IMR-90 (cell line): ENCODE measurements at regions not wholly inside any gene's neighbourhood (a gene's known extent, or its start where the extent isn't known, plus 50 kb on each side); places are given as distances from the start of the nearest gene placed in this dataset.

ENCODE experiments used
- ATAC-seq: fragments of 200-7000 bp; cut with Tn5 transposase; 2 replicates; pipeline ENCODE4 v1.9.1; 2020; ENCODE audit warnings: low read depth, mild to moderate bottlenecking, moderate library complexity
- BruUV-seq: library from RNA; stranded (reverse); fragments of 400-500 nt; replicated peaks from 2 replicates; lab custom pipeline; 2021; lab: Mats Ljungman, UMichigan
- CTCF ChIA-PET: fragments of 300-600 bp; formaldehyde crosslinking; extraction: SDS; loops from one replicate; lab custom pipeline; 2021; ENCODE audit warnings: antibody characterized with exemption; lab: Yijun Ruan, JAX
- POLR2A ChIA-PET: fragments of 300-600 bp; sonication (Branson Sonifier 250); formaldehyde crosslinking; loops from one replicate; lab custom pipeline; 2022; ENCODE audit warnings: antibody characterized with exemption; ENCODE audit not compliant: unreplicated experiment; lab: Charles Lee
- DNase-seq: peaks from one replicate; pipeline ENCODE4 v3.0.0; 2013
- H2AFZ ChIP-seq: replicated peaks from 2 replicates; pipeline ENCODE3; 2013; ENCODE audit warnings: low read length, mild to moderate bottlenecking; ENCODE audit not compliant: poor library complexity
- H2AK5ac ChIP-seq: 2 replicates; pipeline ENCODE4 v1.6.1; 2013; ENCODE audit warnings: low read depth, low read length, inconsistent platforms
- H2AK9ac ChIP-seq: replicated peaks from 2 replicates; pipeline ENCODE3; 2013; ENCODE audit warnings: mild to moderate bottlenecking, low read depth, low read length, moderate library complexity; ENCODE audit not compliant: poor library complexity
- H2BK120ac ChIP-seq: 2 replicates; pipeline ENCODE4 v1.6.1; 2013; ENCODE audit warnings: low read depth, low read length, inconsistent platforms
- H2BK15ac ChIP-seq: 3 replicates; pipeline ENCODE4 v1.6.1; 2013; ENCODE audit warnings: low read depth, low read length, inconsistent platforms
- H2BK20ac ChIP-seq: 2 replicates; pipeline ENCODE4 v1.6.1; 2013; ENCODE audit warnings: low read depth, mild to moderate bottlenecking, inconsistent platforms, low read length, moderate library complexity
- H2BK5ac ChIP-seq: 2 replicates; pipeline ENCODE4 v1.6.1; 2013; ENCODE audit warnings: mild to moderate bottlenecking, low read depth, low read length, inconsistent platforms; ENCODE audit not compliant: poor library complexity, severe bottlenecking
- H3K14ac ChIP-seq: replicated peaks from 2 replicates; pipeline ENCODE4 v1.6.1; 2013; ENCODE audit warnings: low read depth, low read length, inconsistent platforms
- H3K18ac ChIP-seq: 2 replicates; pipeline ENCODE4 v1.6.1; 2013; ENCODE audit warnings: low read depth, low read length, control low read depth
- H3K23ac ChIP-seq: 2 replicates; pipeline ENCODE4 v1.6.1; 2013; ENCODE audit warnings: low read depth, low read length, inconsistent platforms
- H3K27ac ChIP-seq: 2 replicates; pipeline ENCODE4 v1.5.1; 2013; ENCODE audit warnings: mild to moderate bottlenecking, control low read depth, low read length; ENCODE audit not compliant: insufficient read depth
- H3K27me3 ChIP-seq: 2 replicates; pipeline ENCODE4 v1.6.1; 2013; ENCODE audit warnings: low read length; ENCODE audit not compliant: control insufficient read depth, insufficient read depth
- H3K36me3 ChIP-seq: 2 replicates; pipeline ENCODE4 v1.6.1; 2013; ENCODE audit warnings: low read length, mixed read lengths; ENCODE audit not compliant: control insufficient read depth, insufficient read depth
- H3K4ac ChIP-seq: 2 replicates; pipeline ENCODE4 v1.6.1; 2013; ENCODE audit warnings: low read depth, low read length, inconsistent platforms
- H3K4me1 ChIP-seq: 2 replicates; pipeline ENCODE4 v1.6.1; 2013; ENCODE audit warnings: low read length, mixed read lengths; ENCODE audit not compliant: control insufficient read depth, insufficient read depth
- H3K4me2 ChIP-seq: 2 replicates; pipeline ENCODE4 v1.6.1; 2013; ENCODE audit warnings: low read depth, mild to moderate bottlenecking, control low read depth, low read length, moderate library complexity
- H3K4me3 ChIP-seq: 2 replicates; pipeline ENCODE4 v1.5.1; 2013; ENCODE audit warnings: low read depth, mild to moderate bottlenecking, control low read depth, low read length, moderate library complexity; ENCODE audit not compliant: insufficient read depth
- H3K56ac ChIP-seq: 2 replicates; pipeline ENCODE4 v1.6.1; 2013; ENCODE audit warnings: low read length, inconsistent platforms; ENCODE audit not compliant: insufficient read depth; ENCODE audit errors: extremely low read depth
- H3K79me1 ChIP-seq, 2 experiments: 2 replicates each; pipeline ENCODE4 v1.6.1; 2013; ENCODE audit warnings: low read length in 2 of 2, inconsistent platforms in 1 of 2, low read depth in 1 of 2
- H3K9ac ChIP-seq: 2 replicates; pipeline ENCODE4 v1.6.1; 2013; ENCODE audit warnings: low read depth, low read length, control low read depth
- H3K9me1 ChIP-seq: 2 replicates; pipeline ENCODE4 v1.6.1; 2013; ENCODE audit warnings: low read length, inconsistent platforms; ENCODE audit not compliant: insufficient read depth
- H3K9me3 ChIP-seq: 2 replicates; pipeline ENCODE4 v1.6.1; 2013; ENCODE audit warnings: low read length; ENCODE audit not compliant: control insufficient read depth, insufficient read depth
- H4K20me1 ChIP-seq: 2 replicates; pipeline ENCODE4 v1.6.1; 2013; ENCODE audit warnings: low read length, inconsistent platforms; ENCODE audit not compliant: insufficient read depth
- H4K5ac ChIP-seq: 2 replicates; pipeline ENCODE4 v1.6.1; 2013; ENCODE audit warnings: mild to moderate bottlenecking, low read depth, low read length, control low read depth
- H4K8ac ChIP-seq, 2 experiments: 2 replicates each; pipeline ENCODE4 v1.6.1; 2013; ENCODE audit warnings: low read depth in 2 of 2, low read length in 2 of 2, control low read depth in 1 of 2, inconsistent platforms in 1 of 2
- H4K91ac ChIP-seq: 2 replicates; pipeline ENCODE4 v1.6.1; 2013; ENCODE audit warnings: low read depth, low read length, inconsistent platforms; ENCODE audit not compliant: insufficient read depth
- BHLHE40 ChIP-seq: fragments of 150-350 bp; IDR thresholded peaks from 2 replicates; pipeline ENCODE4 v1.6.1; 2016; ENCODE audit warnings: mild to moderate bottlenecking, low read depth, low read length
- CEBPB ChIP-seq: IDR thresholded peaks from 2 replicates; pipeline ENCODE4 v1.6.1; 2012; ENCODE audit warnings: low read depth, low read length, improper control_type of control experiment
- CHD1 ChIP-seq: IDR thresholded peaks from 2 replicates; pipeline ENCODE4 v1.6.1; 2012; ENCODE audit warnings: low read depth, low read length, improper control_type of control experiment
- CTCF ChIP-seq: conservative IDR thresholded peaks from 2 replicates; pipeline ENCODE4 v1.5.1; 2012; ENCODE audit warnings: mild to moderate bottlenecking, low read depth, low read length, improper control_type of control experiment
- FOS ChIP-seq: fragments of 150-350 bp; IDR thresholded peaks from 2 replicates; pipeline ENCODE4 v1.6.1; 2016; ENCODE audit warnings: low read depth, low read length
- MAFK ChIP-seq: IDR thresholded peaks from 2 replicates; pipeline ENCODE4 v1.6.1; 2012; ENCODE audit warnings: low read depth, low read length, improper control_type of control experiment
- MAZ ChIP-seq: IDR thresholded peaks from 2 replicates; pipeline ENCODE4 v1.6.1; 2012; ENCODE audit warnings: low read depth, mild to moderate bottlenecking, low read length, improper control_type of control experiment, moderate library complexity, borderline replicate concordance
- MXI1 ChIP-seq: IDR thresholded peaks from 2 replicates; pipeline ENCODE4 v1.6.1; 2012; ENCODE audit warnings: low read depth, mild to moderate bottlenecking, low read length, moderate library complexity, borderline replicate concordance
- NFE2L2 ChIP-seq: fragments of 150-350 bp; IDR thresholded peaks from 2 replicates; pipeline ENCODE4 v1.6.1; 2016; ENCODE audit warnings: low read depth, mild to moderate bottlenecking, low read length
- POLR2A ChIP-seq: IDR thresholded peaks from 2 replicates; pipeline ENCODE4 v1.6.1; 2012; ENCODE audit warnings: mild to moderate bottlenecking, low read depth, low read length
- RAD21 ChIP-seq: IDR thresholded peaks from 2 replicates; pipeline ENCODE4 v1.6.1; 2012; ENCODE audit warnings: low read length, improper control_type of control experiment
- RCOR1 ChIP-seq: IDR thresholded peaks from 2 replicates; pipeline ENCODE4 v1.6.1; 2012; ENCODE audit warnings: mild to moderate bottlenecking, low read length, improper control_type of control experiment; ENCODE audit not compliant: insufficient replicate concordance
- RFX5 ChIP-seq: IDR thresholded peaks from 2 replicates; pipeline ENCODE4 v1.8.0; 2012; ENCODE audit warnings: low read depth, mild to moderate bottlenecking, low read length, moderate library complexity
- SMC3 ChIP-seq: fragments of 150-350 bp; IDR thresholded peaks from 2 replicates; pipeline ENCODE4 v1.6.1; 2016; ENCODE audit warnings: low read depth, mild to moderate bottlenecking, antibody characterized with exemption, low read length, moderate library complexity
- USF2 ChIP-seq: fragments of 150-350 bp; IDR thresholded peaks from 2 replicates; pipeline ENCODE4 v1.6.1; 2017; ENCODE audit warnings: mild to moderate bottlenecking, antibody characterized with exemption, low read length, low read depth
- WGBS, 2 experiments: methylation state at CpG; one replicate each; pipeline versions ENCODE4 v1.1.5 to v1.1.7; 2013; ENCODE audit warnings: missing lambda C conversion rate in 2 of 2; ENCODE audit not compliant: insufficient read length in 1 of 2; ENCODE audit errors: extremely low coverage in 2 of 2; 5-methylcytosine and 5-hydroxymethylcytosine counted together
- dilution Hi-C: fragments of 300-500 bp; cut with HindIII; formaldehyde crosslinking; loops from one replicate; pipeline ENCODE4 v1.14.3; 2018; ENCODE audit warnings: low sequenced_read_pairs; ENCODE audit not compliant: unreplicated experiment
- in situ Hi-C: fragments of 300-500 bp; cut with MboI; formaldehyde crosslinking; loops from 3 replicates; pipeline ENCODE4 v1.14.3; 2019; ENCODE audit warnings: low sequenced_read_pairs, inconsistent platforms, mixed read lengths
- intact Hi-C: fragments of 100-400 bp; cut with micrococcal nuclease; formaldehyde crosslinking; loops from 2 replicates; pipeline ENCODE4 v1.10.0; 2022

GRCh38 chr2:211062297-211062612 is 505.9 kb downstream of the CPS1 start:
- in situ Hi-C loops = no loop called here
- dilution Hi-C loops = no loop called here
- CTCF ChIA-PET = no interaction called here

More at GRCh38 chr2:211062297-211062612, 505.9 kb downstream of the CPS1 start:
- BruUV-seq = no TSS peak
- Histone ChIP-seq H3K9me3 (peaks cover 5% of the 10 kb centered on the region; the same call in 1 of the 2 replicates), H2BK20ac (no peak overlapping the region), H3K4ac (no peak overlapping the region), H3K14ac (no peak overlapping the region), H3K18ac (no peak overlapping the region), H3K4me1 (no peaks in the 10 kb centered on the region), H4K91ac (no peak overlapping the region), H3K56ac (no peak overlapping the region), H3K9ac (no peak overlapping the region), H2AK5ac (no peak overlapping the region), H2BK15ac (no peak overlapping the region), H3K27me3 (no peaks in the 10 kb centered on the region), H3K4me3 (no peak overlapping the region), H2AK9ac (no peak overlapping the region), H3K9me1 (no peaks in the 10 kb centered on the region), H2AFZ (no peak overlapping the region), H4K20me1 (no peaks in the 10 kb centered on the region), H4K8ac (no peak overlapping the region), H2BK120ac (no peak overlapping the region), H3K36me3 (no peaks in the 10 kb centered on the region), H3K79me1 (no peaks in the 10 kb centered on the region), H3K23ac (no peak overlapping the region), H3K27ac (no peak overlapping the region), H3K4me2 (no peak overlapping the region), H2BK5ac (no peak overlapping the region), H4K5ac (no peak overlapping the region)
- no CpG with 5 or more reads among the region's 5 CpGs for WGBS, 2 experiments
- ATAC-seq (no peak), DNase-seq (no peak)
- POLR2A ChIA-PET = no interaction called here
- intact Hi-C loops = no loop called here
- TF ChIP-seq RAD21 (no peak), SMC3 (no peak), RCOR1 (no peak), POLR2A (no peak), NFE2L2 (no peak), MXI1 (no peak), CEBPB (no peak), USF2 (no peak), FOS (no peak), BHLHE40 (no peak), CTCF (no peak), RFX5 (no peak), MAFK (no peak), CHD1 (no peak), MAZ (no peak)
